Common myeloid progenitor, CD34-positive (primary cell): ENCODE measurements at regions not wholly inside any gene's neighbourhood (a gene's known extent, or its start where the extent isn't known, plus 50 kb on each side); places are given as distances from the start of the nearest gene placed in this dataset.

Source experiments
- CTCF ChIA-PET: fragments of 350-600 bp; sonication (Branson Sonifier 250); formaldehyde crosslinking; loops from one replicate; lab custom pipeline; 2021; ENCODE audit warnings: antibody characterized with exemption; lab: Charles Lee
- POLR2A ChIA-PET: fragments of 350-600 bp; sonication (Branson Sonifier 250); formaldehyde crosslinking; loops from one replicate; lab custom pipeline; 2021; ENCODE audit warnings: antibody characterized with exemption; lab: Charles Lee
- DNase-seq, 3 donors: peaks; one replicate each; pipeline versions ENCODE4 v3.0.0 to v3.0.0-alpha.2; 2013
- H3K27ac ChIP-seq, 2 experiments: 1 replicate in 1 of 2; 2 replicates in 1 of 2; pipeline ENCODE4 v1.7.0; 2013; ENCODE audit warnings: inconsistent platforms in 2 of 2, low read length in 2 of 2, mild to moderate bottlenecking in 2 of 2, low read depth in 1 of 2, moderate library complexity in 1 of 2; ENCODE audit not compliant: severe bottlenecking in 2 of 2, insufficient read depth in 1 of 2, poor library complexity in 1 of 2
- H3K27me3 ChIP-seq, 5 experiments: replicated peaks in 2 of 5; 1 replicate in 3 of 5; 2 replicates in 2 of 5; pipeline versions ENCODE4 v1.6.1 to v1.7.0; 2013; ENCODE audit warnings: low read length in 4 of 5, mild to moderate bottlenecking in 2 of 5, moderate library complexity in 2 of 5, inconsistent platforms in 1 of 5; ENCODE audit not compliant: insufficient read depth in 5 of 5, control insufficient read depth in 4 of 5
- H3K36me3 ChIP-seq, 4 experiments: 1 replicate in 2 of 4; 2 replicates in 2 of 4; pipeline versions ENCODE4 v1.6.1 to v1.7.0; 2013; ENCODE audit warnings: low read length in 3 of 4, control low read depth in 1 of 4, mild to moderate bottlenecking in 1 of 4; ENCODE audit not compliant: control insufficient read depth in 4 of 4, insufficient read depth in 4 of 4
- H3K4me1 ChIP-seq, 4 experiments: 1 replicate in 3 of 4; 2 replicates in 1 of 4; pipeline versions ENCODE4 v1.6.1 to v1.7.1; 2013; ENCODE audit warnings: low read length in 3 of 4, mild to moderate bottlenecking in 3 of 4, control low read depth in 1 of 4, inconsistent platforms in 1 of 4, moderate library complexity in 1 of 4; ENCODE audit not compliant: control insufficient read depth in 4 of 4, insufficient read depth in 4 of 4; ENCODE audit errors: control extremely low read depth in 1 of 4
- H3K4me3 ChIP-seq, 7 experiments: 1 replicate in 4 of 7; 2 replicates in 3 of 7; pipeline versions ENCODE4 v1.5.1 to v1.7.0; 2013; ENCODE audit warnings: mild to moderate bottlenecking in 7 of 7, low read length in 6 of 7, moderate library complexity in 6 of 7, inconsistent platforms in 2 of 7, low read depth in 2 of 7, control low read depth in 1 of 7; ENCODE audit not compliant: insufficient read depth in 4 of 7, control insufficient read depth in 1 of 7; ENCODE audit errors: extremely low read depth in 1 of 7
- H3K9me3 ChIP-seq, 5 experiments: 1 replicate in 4 of 5; 2 replicates in 1 of 5; pipeline versions ENCODE4 v1.6.1 to v1.7.1; 2013; ENCODE audit warnings: low read length in 4 of 5, mild to moderate bottlenecking in 2 of 5, inconsistent platforms in 1 of 5, low read depth in 1 of 5, moderate library complexity in 1 of 5; ENCODE audit not compliant: control insufficient read depth in 4 of 5, insufficient read depth in 2 of 5; ENCODE audit errors: control extremely low read depth in 1 of 5
- WGBS: methylation state at CpG from one replicate; pipeline ENCODE4 v1.1.5; 2013; ENCODE audit not compliant: insufficient coverage; 5-methylcytosine and 5-hydroxymethylcytosine counted together

GRCh38 chr7:41052201-41052600 lies 650.7 kb downstream of the INHBA start:
- 94% methylated on average over 2 of the region's 3 CpGs for WGBS
- no peaks in the 10 kb centered on the region for H3K9me3 ChIP-seq
- no peak overlapping the region for H3K27ac ChIP-seq
- DNase-seq: no peak
- H3K36me3 ChIP-seq: no peaks in the 10 kb centered on the region
- no peak overlapping the region for H3K4me3 ChIP-seq
- CTCF ChIA-PET: no interaction called here
- H3K27me3 ChIP-seq: no peaks in the 10 kb centered on the region
- H3K4me1 ChIP-seq: no peaks in the 10 kb centered on the region
- POLR2A ChIA-PET: no interaction called here

- WGBS: 94% methylated on average over 9 of the region's 10 CpGs
- H3K4me1 ChIP-seq: no peaks in the 10 kb centered on the region
- H3K36me3 ChIP-seq: no peaks in the 10 kb centered on the region
- POLR2A ChIA-PET: no interaction called here
- CTCF ChIA-PET: interaction anchor here (0.8 kb wide), 1 partner anchor 15 kb away, joined by 3 read pairs; no protein-coding TSS in a partner anchor
- H3K4me3 ChIP-seq: no peak overlapping the region
- H3K27ac ChIP-seq: no peak overlapping the region
- no peaks in the 10 kb centered on the region for H3K9me3 ChIP-seq
- no peaks in the 10 kb centered on the region for H3K27me3 ChIP-seq
- no peak for DNase-seq
These were observed 651.4 kb downstream of the INHBA start for GRCh38 chr7:41051535-41051934.

GRCh38 chr7:41051062-41051461 lies 651.8 kb downstream of the INHBA start:
- no peak for DNase-seq
- CTCF ChIA-PET: interaction anchor here (0.8 kb wide), 1 partner anchor 15 kb away, joined by 3 read pairs; no protein-coding TSS in a partner anchor
- H3K27ac ChIP-seq: no peak overlapping the region
- POLR2A ChIA-PET: no interaction called here
- no peaks in the 10 kb centered on the region for H3K9me3 ChIP-seq
- no peaks in the 10 kb centered on the region for H3K36me3 ChIP-seq
- H3K27me3 ChIP-seq: no peaks in the 10 kb centered on the region
- WGBS: 100% methylated on average over 1 of the region's 6 CpGs
- H3K4me3 ChIP-seq: no peak overlapping the region
- H3K4me1 ChIP-seq: no peaks in the 10 kb centered on the region

GRCh38 chr7:41048771-41049170 lies 654.1 kb downstream of the INHBA start:
- peaks cover 0 to 2% (median 0%) of the 10 kb centered on the region in 5 experiments for H3K9me3 ChIP-seq
- no peak for DNase-seq
- no peaks in the 10 kb centered on the region for H3K36me3 ChIP-seq
- whole genome bisulfite sequencing: 100% methylated on average over 2 of the region's 2 CpGs
- ChIA-PET POLR2A (no interaction called here), CTCF (no interaction called here)
- no peaks in the 10 kb centered on the region for H3K27me3 ChIP-seq
- H3K4me1 ChIP-seq: no peaks in the 10 kb centered on the region
- no peak overlapping the region for H3K27ac ChIP-seq
- no peak overlapping the region for H3K4me3 ChIP-seq

- Histone ChIP-seq H3K4me1 (no peaks in the 10 kb centered on the region), H3K27ac (no peak overlapping the region), H3K36me3 (no peaks in the 10 kb centered on the region), H3K9me3 (peaks cover 2 to 4% (median 3%) of the 10 kb centered on the region in 5 experiments), H3K4me3 (no peak overlapping the region), H3K27me3 (no peaks in the 10 kb centered on the region)
- POLR2A ChIA-PET: no interaction called here
- CTCF ChIA-PET: interaction anchor here (1.2 kb wide), 1 partner anchor 9 kb away, joined by 3 read pairs; no protein-coding TSS in a partner anchor
- WGBS: 98% methylated on average over 6 of the region's 9 CpGs
- no peak for DNase-seq
These were observed 655.1 kb downstream of the INHBA start for GRCh38 chr7:41047789-41048191.

GRCh38 chr7:41047211-41047610 lies 655.7 kb downstream of the INHBA start:
- ChIA-PET POLR2A (no interaction called here), CTCF (interaction anchor here (1.2 kb wide), 1 partner anchor 9 kb away, joined by 3 read pairs; no protein-coding TSS in a partner anchor)
- H3K27me3 ChIP-seq: no peaks in the 10 kb centered on the region
- no peaks in the 10 kb centered on the region for H3K4me1 ChIP-seq
- 100% methylated on average over 1 of the region's 5 CpGs for WGBS
- DNase-seq: no peak
- H3K9me3 ChIP-seq: peaks cover 2 to 4% (median 4%) of the 10 kb centered on the region in 5 experiments
- no peak overlapping the region for H3K4me3 ChIP-seq
- no peaks in the 10 kb centered on the region for H3K36me3 ChIP-seq
- H3K27ac ChIP-seq: no peak overlapping the region

GRCh38 chr7:41046776-41047175 lies 656.1 kb downstream of the INHBA start:
- WGBS: 92% methylated on average over 2 of the region's 4 CpGs
- Histone ChIP-seq H3K4me1 (no peaks in the 10 kb centered on the region), H3K27ac (no peak overlapping the region), H3K36me3 (no peaks in the 10 kb centered on the region), H3K27me3 (no peaks in the 10 kb centered on the region), H3K4me3 (no peak overlapping the region), H3K9me3 (peaks cover 2 to 4% (median 4%) of the 10 kb centered on the region in 5 experiments)
- POLR2A ChIA-PET: no interaction called here
- no peak for DNase-seq
- CTCF ChIA-PET: interaction anchor here (1.2 kb wide), 1 partner anchor 8 kb away, joined by 3 read pairs; no protein-coding TSS in a partner anchor
